HT1080 (cell line): ENCODE measurements at regions not wholly inside any gene's neighbourhood (a gene's known extent, or its start where the extent isn't known, plus 50 kb on each side); places are given as distances from the start of the nearest gene placed in this dataset.
"Not testable (repeated sequence)": the region's sequence is repeated elsewhere in the genome, so short reads cannot be mapped to it uniquely, and the experiment has no call there.

ENCODE experiments used
- DNase-seq: peaks from one replicate; pipeline ENCODE4 v3.0.0-alpha.2; 2015; ENCODE audit warnings: low read depth

DNA sequence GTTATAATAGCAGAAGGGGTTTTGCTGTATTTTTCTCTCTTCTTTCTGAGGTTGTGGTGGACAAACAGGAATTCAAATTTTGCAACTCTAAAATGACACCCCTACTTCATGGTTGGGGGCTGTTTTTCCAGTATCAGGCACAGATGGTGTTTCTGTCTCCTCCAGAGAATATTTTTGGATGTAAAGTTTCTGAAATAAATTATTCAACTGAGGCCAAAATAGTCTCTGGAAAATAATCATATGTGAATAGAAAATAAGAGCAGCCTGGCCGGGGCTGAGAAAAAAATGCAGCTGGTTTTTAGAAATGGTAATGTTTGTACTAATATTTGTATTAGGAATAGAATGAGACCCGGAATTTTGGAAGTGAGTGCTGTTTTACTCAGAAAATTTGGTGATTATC is 121.3 kb upstream of the ADAMTS9 start:
- no peak for DNase-seq

GRCh38 chr3:64808061-64808460 is 120.3 kb upstream of the ADAMTS9 start:
- no peak for DNase-seq

- no peak for DNase-seq
Observed at GRCh38 chr3:64806668-64807605, 119.1 kb upstream of the ADAMTS9 start.

DNA sequence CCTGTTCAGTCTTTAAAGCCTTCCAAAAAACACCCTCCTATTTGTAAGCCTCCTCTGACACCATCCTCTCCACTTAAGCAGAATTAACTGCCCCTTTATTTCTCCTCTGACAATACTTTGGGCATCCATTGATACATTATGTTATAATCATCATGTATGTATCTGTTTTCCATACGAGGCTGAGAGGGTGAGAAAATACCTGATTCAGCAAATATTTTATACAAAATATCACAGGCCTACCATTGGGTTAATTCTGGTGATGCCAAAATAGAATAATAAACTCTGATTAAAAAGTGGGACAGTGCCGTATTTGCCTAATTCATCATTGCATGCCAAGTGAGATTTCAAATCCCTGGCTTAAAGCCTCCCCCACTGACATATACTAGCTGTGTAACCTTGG is 118.2 kb upstream of the ADAMTS9 start:
- DNase-seq = no peak

DNA sequence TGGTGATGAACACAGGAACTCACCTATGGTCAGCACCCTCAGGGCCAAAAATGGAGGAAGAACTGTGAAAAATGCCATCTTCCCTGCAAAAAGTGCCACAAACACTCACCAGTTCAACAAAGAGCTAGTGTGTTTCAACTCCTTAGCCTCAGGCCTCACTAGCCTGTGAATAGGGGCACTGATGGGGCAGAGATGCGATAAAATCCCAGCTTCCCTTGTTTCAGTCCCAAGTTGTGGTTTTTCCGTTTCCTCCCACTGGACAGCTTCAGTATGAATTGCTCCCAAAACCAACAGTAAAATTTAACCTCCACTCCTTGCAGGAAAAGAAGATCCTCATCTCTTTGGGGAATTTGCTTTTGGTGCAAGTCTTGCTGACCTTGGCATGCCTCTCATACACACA is 117.4 kb upstream of the ADAMTS9 start:
- DNase-seq = no peak

DNA sequence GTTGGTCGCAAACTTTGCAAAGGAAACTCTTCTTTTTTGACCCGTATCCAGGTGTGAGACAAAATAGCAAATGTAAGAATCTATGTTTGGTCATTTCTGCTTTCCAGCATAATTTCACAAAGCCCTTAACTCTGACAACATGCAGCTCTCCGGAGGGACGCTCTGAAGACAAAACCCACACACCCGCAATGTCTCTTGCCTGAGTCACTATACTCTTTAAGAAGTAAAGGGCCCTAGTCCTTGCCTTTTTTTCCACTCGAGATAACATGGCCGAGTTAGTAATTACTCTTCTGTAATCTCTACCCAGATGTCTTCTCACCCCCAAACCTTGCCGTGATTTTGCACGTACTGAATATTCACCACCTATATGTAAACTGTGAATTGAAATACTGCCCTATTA is 115.7 kb upstream of the ADAMTS9 start:
- no peak for DNase-seq

GRCh38 chr3:64802460-64802859 is 114.7 kb upstream of the ADAMTS9 start:
- no peak for DNase-seq

- DNase-seq = no peak
Observed at GRCh38 chr3:64801856-64802255, 114.1 kb upstream of the ADAMTS9 start.

DNA sequence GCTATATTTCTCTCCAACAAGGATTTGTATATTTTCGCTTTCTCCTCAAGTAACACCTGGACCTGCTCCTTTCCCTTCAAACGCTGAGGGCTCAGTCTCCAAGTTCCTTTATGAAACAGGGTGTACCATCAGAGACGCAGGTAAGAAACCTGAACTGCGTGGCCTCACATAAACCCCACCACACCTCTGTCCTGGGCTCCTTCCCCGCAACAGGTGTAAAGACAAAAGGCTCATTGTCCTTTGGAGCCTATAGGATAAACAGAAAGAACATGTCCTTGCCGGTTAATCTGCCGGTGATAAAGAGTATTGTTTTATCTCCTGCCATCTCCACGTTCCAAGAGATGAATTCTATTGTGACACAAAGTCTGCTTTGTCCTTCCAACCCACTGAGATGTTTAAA is 111.8 kb upstream of the ADAMTS9 start:
- DNase-seq = no peak

DNA sequence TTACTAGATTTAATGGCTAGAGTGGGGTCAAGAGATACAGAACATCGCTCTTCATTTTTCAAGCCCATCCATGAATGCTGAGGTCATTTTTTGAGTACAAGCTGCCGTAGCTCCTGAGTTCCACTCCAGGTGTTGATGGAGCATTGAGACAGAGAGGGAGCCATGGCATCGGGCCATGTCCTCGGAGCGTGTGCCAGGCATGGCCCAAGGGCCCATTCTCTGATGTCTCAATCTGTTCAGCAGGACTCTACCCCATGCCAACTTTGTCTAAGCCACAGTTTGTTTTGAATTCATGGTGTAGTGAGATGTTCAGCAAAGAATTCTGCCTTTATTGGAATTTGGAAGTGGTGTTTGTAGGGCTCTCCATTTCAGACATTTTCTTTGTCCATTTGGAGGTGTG is 110.5 kb upstream of the ADAMTS9 start:
- DNase-seq = no peak

GRCh38 chr3:64796607-64797399 is 109.0 kb upstream of the ADAMTS9 start:
- peak; percentile 85 for DNase-seq

- DNase-seq = no peak
Observed at GRCh38 chr3:64792445-64792844, 104.6 kb upstream of the ADAMTS9 start.

DNA sequence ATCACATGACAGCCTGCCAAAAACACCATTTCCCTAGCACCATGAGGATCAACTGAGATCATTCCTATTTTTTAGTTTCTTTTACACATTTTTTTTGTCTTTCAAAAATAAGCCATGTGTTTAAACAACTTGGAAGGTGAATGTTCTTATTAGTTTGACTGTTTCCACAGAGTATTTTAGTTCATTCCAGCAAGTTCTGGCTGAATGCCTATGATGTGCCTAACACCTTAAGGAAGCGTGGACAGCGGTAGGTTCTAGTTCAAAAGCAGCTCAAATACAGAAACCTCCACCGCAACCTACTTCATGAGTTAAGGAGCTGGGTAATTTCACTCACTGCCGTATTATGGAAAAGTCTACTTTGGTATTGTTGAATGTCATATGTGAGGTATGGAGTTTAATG is 101.3 kb upstream of the ADAMTS9 start:
- no peak for DNase-seq

DNA sequence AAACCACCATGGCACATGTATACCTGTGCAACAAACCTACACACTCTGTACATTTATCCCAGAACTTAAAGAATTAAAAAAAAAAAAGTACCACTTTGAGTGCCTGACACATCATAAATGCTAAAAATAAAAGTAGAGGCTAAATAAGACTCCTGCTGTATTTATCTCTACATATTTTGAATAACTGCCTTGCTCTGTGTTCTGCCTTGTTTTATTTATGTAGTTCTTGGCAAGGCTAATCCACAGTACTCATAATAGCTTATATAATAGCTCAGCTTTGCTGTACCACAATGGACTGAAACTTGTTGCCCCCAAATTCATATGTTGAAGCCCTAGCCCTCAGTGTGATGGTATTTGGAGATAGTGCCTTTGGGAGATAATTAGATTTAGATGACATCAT is 95.4 kb upstream of the ADAMTS9 start:
- DNase-seq = no peak

- not testable (repeated sequence) for DNase-seq
Observed at GRCh38 chr3:64780923-64781322, 93.1 kb upstream of the ADAMTS9 start.

DNA sequence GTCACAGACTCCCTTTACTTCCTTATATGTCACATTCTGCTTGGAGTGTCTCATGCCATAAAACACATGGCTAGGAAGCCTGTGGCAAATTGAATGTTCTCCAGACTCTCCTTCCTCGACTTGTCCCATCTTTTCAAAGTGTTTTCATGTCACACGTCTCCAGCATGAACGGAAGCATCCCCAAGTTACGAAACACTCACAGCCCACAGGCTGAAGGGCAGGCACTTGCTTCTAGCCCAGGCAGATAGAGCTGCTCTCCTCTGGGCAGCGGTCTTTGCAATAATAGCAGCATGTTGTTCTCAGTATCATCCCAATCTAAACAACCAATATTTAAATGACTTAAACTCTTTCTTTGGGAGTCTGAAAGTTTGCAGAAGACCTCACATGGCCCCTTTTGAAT is 85.3 kb upstream of the ADAMTS9 start:
- DNase-seq = no peak

- no peak for DNase-seq
Observed at GRCh38 chr3:64766440-64766839, 78.6 kb upstream of the ADAMTS9 start.

DNA sequence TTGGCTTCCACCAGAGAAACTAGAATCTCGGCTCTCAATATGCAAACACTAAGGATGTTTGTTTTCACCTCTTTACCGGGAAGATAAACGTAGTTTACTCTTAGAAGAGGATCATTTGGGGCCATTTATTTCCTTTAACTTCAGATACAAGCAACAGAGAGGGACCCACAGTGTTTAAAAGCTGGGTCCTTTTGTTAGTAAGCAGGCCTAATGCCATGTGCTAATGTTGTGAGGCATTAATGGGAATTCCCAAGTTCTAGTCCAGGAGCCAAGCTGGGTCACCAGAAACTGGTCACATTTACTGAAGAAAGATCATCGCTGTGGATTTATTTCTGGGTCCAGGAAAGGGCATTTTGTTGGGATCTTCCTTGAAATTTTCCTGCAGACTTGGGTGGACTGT is 78.1 kb upstream of the ADAMTS9 start:
- DNase-seq = no peak

- DNase-seq = no peak
Observed at GRCh38 chr3:64764386-64764929, 76.7 kb upstream of the ADAMTS9 start.

DNA sequence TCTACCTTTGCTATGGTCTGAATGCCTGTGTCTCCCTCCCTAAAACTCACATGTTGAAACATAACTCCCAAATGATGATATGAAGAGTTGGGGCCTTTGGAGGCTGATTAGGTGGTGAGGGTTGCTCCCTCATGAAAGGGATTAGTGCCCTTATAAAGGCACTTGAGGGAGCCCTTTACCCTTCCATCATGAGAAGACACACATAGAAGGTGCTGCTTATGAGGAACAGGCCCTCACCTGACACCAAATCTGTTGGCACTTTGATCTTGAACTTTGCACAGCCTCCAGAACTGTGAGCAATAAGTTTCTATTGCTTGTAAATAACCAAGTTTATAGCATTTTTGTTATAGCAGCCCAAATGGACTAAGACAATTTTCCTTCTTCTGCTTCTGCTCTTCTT is 76.2 kb upstream of the ADAMTS9 start:
- DNase-seq = peak; percentile 8

DNA sequence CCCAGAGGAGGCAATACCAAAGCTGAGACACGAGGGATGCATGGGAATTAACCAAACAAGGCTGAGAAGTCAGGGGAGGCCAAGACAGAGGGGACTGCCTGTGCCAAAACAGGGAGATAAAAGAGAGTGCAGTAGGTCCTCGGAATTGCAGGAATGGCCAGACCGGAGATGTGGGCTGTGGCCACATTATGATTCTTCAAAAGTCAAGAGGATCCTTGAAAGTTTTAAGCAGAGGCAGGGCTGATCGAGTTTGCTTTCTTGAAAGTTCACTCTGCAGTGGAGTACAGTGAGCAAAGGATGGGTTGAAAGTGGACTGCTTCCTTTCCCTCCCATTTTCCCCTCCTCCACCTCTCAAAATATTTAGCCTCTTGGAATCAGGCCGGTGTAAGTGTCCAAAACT is 73.9 kb upstream of the ADAMTS9 start:
- no peak for DNase-seq

- DNase-seq = no peak
Observed at GRCh38 chr3:64760258-64760657, 72.5 kb upstream of the ADAMTS9 start.
